22Rv1 (cell line): ENCODE measurements at regions not wholly inside any gene's neighbourhood (a gene's known extent, or its start where the extent isn't known, plus 50 kb on each side); places are given as distances from the start of the nearest gene placed in this dataset.

Experiments used
- ZFX ChIP-seq: fragments of 450-650 bp; IDR thresholded peaks from 2 replicates; pipeline ENCODE4 v1.6.1; 2017; ENCODE audit warnings: antibody characterized with exemption, borderline replicate concordance
- TF ChIP-seq, protein P1 (sequence below): fragments of 450-650 bp; IDR thresholded peaks from 2 replicates; pipeline ENCODE4 v1.5.1; 2017; ENCODE audit warnings: mild to moderate bottlenecking

DNA sequence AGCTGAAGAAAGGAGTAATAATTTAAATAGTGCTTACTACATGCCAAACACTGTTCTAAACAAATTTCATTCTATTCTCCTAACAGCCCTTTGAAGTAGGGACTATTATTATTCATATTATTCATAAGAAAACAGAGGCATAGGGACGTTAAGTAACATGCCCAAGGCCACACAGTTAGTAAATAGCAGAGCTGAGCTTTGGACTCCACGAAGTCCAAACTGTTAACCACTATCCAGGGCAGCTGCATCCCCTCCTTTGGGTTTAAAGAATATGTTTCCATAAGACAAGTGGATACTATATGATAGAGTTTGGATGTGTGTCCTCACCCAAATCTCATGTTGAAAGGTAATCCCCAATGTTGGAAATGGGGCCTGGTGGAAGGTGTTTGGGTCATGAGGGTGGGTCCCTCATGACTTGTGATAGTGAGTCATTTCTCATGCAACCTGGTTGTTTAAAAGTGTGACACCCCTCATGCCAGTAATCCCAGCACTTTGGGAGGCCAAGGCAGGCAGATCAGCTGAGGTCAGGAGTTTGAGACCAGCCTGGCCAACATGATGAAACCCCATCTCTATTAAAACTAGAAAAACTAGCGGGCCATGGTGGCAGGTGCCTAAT, 144.0 kb upstream of the CXADR start:
- TF ChIP-seq, protein P1, sequence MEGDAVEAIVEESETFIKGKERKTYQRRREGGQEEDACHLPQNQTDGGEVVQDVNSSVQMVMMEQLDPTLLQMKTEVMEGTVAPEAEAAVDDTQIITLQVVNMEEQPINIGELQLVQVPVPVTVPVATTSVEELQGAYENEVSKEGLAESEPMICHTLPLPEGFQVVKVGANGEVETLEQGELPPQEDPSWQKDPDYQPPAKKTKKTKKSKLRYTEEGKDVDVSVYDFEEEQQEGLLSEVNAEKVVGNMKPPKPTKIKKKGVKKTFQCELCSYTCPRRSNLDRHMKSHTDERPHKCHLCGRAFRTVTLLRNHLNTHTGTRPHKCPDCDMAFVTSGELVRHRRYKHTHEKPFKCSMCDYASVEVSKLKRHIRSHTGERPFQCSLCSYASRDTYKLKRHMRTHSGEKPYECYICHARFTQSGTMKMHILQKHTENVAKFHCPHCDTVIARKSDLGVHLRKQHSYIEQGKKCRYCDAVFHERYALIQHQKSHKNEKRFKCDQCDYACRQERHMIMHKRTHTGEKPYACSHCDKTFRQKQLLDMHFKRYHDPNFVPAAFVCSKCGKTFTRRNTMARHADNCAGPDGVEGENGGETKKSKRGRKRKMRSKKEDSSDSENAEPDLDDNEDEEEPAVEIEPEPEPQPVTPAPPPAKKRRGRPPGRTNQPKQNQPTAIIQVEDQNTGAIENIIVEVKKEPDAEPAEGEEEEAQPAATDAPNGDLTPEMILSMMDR = no peak
- TF ChIP-seq ZFX = no peak
